ENCODE measurements at regions not wholly inside any gene's neighbourhood (a gene's known extent, or its start where the extent isn't known, plus 50 kb on each side); places are given as distances from the start of the nearest gene placed in this dataset.

DNA sequence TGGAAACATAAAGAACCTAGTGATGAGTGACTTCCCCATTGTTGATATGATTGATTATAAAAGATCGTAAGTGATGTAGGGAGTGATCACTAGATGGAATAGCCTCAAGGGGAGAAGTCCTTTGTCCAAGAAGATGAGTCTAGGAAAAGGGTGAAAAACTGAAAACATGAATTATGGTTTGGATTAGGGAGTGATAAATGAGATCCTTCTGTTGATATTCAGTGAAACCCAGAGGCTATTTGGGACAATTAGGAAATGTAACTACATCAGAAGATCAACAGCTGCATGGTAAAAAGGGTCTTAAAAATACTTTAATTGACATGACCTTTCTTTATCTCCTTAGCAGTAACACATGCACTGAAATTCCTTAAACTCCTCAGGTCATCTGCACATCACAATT, 124.0 kb upstream of the UNC5C start:
- no peak for DNase-seq

DNA sequence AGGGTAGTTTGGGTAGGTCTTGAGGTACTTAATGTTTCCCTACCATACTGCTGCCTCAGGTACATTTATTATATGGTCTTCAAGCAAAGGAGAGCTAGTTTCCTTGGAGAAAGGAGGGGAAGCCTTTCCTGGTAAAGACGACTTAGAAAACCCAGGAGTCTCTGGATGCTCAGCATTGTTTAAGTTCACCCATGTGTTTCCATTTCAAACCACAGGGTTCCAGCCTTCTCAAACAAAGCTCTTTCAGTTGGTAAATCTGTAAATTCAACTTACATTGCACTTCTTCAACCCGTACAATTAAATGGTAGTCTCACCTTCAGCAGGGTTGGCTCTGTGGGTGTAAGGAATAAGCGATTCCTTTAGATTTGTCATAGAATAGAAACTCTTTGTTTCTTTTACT, 111.9 kb upstream of the UNC5C start:
- no peak for DNase-seq

DNA sequence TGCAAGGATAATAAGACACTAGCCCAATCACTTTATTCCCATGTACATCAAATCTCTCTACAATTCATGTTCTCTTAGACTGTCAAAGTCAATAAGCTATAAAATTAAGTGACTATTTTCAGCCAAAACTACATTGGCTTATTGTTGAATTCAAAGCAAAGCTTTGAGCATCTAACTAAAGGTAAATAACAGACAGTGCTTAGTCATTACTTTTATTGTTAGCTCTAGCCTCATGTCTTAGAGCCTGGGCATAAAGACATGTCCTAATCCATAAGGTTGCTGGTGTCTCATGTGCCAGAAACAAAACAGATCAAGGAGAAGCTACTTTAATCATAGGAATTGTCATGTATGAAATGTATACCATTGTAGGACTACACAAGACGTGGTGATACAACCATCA, 103.1 kb upstream of the UNC5C start:
- no peak for DNase-seq

DNA sequence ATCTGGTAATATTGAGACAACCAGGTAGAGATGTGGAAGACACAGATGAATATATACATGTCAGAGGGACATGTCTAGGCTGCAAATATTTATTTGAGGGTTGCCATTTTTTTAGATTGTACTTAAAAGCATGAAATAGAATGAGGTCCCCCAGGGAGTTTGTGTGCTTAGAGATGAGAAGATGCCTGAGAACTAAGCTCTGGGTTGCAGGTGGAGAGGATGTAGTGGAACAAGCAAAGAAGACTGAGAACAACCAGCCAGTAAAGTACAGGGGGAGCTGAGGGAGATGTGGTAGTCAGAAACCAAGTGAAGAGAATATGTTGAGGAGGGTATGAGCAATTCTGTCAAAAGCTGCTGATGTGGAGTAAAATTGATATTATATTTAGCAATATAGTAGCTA, 95.6 kb upstream of the UNC5C start:
- DNase-seq, result no peak

DNA sequence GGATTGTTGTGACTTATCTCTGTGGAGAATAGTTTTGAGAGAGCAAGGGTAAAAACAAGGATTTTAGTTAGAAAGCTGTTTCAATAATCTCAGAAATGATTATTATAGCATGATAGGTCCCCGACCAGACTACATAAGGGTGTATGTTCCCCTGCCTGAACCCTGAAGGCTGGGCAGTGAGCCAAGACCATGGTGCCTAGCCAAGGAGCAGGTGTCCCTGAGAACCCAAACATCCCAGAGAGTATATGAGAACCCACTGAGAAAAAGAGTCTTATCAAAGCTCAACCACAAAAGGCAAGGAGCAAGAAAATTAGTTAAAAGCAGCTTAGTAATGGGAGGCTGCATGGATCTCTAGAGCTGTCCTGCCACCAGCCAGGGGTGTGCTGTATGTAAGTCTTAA, 94.9 kb upstream of the UNC5C start:
- no peak for DNase-seq

DNA sequence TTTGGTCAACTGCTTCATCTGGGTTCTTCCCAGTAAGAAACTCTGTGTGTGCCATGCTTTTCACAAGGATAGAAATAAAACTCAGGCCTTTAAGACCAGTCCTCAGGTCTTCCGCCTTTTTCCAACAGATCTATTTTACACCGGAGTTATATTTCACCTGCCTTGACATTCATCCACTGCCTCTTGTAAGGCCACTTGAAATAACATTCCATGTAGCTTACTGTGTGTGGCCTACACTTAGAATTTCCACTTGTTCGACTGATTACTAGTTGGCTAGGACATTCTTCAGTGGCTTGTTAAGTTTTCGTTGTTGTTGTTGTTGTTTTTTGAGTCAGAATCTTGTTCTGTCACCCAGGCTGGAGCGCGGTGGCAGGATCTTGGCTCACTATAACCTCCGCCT, 92.8 kb upstream of the UNC5C start:
- no peak for DNase-seq

DNA sequence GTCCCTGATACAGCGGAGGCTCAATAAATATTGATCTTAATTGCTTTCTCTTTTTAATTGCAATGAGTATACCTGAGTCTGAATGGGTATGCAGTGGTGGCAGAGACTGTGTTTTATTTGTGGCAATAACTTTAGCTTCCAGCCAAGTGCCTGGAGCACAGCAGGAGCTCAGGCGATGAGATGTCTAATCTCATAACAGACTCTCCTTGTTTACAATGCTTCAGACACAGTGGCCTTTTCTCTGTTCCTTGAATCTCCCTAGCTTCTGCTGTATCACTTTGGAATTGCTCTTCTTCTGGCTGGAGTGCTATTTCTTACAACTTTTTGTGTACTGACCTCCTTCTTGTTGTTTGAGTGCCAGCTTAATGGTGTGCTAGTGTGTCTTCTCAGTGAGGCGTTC, 91.5 kb upstream of the UNC5C start:
- no peak for DNase-seq

DNA sequence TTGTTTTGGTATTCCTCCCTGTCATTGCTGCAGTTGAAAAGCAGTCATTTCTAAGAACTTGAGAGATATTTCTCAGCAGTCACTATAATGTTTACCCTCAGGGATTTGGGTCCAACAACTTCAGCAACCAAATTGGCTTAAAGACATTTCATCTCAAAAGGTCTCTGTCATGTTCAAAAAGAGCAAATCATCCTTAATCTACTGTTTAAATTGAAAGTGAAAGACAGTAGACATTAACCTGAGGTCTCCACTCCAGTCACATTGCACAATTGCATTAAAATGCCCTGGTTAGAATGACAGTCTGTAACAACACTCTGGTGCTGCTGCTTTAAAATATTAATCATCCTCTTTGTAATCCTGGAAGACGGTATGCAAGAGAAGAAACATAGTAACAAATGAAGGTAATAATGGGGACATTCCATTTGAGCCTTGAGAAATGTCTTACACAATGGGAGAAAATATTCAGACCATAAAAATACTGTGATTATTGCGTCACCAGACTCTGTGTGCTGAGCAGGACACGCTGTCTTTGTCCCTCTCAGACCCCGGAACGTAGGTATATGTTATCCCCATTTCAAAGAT, 90.2 kb upstream of the UNC5C start:
- DNase-seq, result no peak

DNA sequence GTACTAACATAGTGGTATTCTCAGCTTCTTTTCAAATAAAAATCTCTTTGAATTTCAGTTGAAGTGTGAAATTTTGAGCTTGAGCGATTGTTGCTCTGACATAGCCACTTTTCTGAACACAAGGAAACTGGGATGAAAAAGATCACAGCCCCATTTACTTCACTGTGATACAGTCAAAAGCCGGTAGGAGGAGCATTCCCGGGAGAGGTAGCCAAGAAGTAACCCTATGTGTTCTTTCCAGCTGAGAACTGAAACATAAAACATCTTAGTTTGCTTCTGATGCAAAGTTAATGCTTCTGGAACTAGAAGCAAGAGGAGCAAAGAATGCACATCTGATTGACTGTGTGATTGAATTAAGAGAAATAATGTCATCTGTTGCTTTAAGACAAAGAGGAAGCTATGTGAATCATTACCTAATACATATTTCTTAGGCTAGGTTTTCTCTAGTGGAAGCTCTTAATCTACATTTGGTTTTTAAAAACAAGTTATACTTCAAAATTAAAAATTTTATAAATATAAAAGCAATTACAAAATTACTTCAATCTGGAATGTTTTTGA, 88.3 kb upstream of the UNC5C start:
- DNase-seq, result no peak

DNA sequence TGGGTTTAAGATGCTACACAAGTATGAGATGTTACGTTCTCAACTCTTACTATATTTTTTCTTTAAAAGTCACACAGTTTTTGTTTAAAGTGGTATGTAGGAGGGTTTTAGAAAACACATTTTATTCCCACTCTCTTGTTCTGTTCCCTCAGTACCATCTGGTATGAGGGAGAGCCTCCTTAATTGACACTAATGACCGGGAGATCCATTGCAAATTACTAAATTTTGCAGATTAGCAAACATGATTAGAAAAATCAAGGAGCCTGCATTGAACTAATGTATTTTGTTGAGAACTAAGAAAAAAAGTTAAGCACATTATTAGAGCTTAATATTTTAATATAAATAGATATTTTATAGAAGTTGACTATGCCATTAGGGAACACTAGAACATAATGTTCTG, 87.3 kb upstream of the UNC5C start:
- DNase-seq, result no peak

DNA sequence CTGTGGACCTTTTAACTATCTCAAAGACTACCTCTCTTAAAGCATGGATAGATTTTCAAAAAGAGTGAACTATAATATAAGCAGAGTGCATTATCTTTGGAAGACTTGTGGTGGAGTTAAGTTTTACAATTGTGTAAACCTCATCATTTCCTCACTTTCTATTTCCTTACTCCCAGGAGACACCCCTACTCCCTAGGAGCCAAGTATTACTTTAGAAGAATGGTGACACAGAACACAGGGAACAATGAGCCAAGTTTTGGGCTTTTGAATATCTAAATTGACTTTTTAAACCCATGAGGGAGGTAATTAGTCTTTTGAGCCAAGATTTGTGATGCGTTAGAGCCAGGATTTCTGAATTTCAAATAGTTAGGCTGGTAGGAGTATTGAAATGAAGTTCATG, 78.9 kb upstream of the UNC5C start:
- DNase-seq, result no peak

DNA sequence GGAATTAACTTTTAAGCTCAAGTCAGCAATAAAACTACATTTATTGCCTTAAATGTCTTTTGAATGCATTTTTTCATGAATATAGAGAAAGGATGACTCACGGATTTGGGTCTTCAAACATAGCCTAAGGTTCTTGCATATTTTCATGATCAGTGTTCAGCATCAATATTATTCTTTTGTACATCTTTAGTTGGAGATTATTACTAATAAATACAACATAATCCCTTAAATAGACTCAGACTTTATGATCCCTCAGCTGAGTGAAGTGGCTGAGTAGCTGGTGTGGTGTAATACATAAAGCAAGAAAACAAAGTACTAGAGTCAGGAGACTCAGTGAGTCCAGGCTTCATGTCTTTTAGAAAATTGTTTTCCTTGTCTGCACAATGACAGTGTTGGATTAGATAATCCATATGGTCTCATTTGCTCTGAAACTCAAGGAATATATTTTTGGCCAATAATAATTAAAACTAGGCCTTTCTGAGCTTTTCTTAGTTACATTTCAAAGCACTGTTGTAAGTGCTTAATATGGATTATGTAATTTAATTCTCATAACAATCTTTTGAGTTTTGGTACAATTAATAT, 78.3 kb upstream of the UNC5C start:
- DNase-seq, result peak; percentile 63 to 71

DNA sequence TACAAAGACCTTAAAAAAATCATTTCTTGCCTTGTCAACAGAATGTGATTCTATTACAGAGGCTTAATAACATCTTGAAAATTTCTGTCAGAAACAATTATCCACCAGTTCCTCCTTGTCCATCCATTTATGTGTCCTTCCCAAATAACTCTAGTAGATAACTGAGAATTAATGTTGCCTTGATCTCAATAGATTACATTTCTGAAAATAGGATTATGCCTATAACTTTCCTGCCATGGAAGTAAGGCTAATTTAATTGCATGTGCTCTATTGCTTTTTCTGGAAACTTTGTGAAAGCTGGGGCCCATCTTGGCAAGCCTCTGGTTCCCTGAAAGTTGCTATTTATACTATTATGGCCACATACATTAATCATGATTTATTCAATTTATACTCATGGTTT, 76.2 kb upstream of the UNC5C start:
- DNase-seq, result no peak

DNA sequence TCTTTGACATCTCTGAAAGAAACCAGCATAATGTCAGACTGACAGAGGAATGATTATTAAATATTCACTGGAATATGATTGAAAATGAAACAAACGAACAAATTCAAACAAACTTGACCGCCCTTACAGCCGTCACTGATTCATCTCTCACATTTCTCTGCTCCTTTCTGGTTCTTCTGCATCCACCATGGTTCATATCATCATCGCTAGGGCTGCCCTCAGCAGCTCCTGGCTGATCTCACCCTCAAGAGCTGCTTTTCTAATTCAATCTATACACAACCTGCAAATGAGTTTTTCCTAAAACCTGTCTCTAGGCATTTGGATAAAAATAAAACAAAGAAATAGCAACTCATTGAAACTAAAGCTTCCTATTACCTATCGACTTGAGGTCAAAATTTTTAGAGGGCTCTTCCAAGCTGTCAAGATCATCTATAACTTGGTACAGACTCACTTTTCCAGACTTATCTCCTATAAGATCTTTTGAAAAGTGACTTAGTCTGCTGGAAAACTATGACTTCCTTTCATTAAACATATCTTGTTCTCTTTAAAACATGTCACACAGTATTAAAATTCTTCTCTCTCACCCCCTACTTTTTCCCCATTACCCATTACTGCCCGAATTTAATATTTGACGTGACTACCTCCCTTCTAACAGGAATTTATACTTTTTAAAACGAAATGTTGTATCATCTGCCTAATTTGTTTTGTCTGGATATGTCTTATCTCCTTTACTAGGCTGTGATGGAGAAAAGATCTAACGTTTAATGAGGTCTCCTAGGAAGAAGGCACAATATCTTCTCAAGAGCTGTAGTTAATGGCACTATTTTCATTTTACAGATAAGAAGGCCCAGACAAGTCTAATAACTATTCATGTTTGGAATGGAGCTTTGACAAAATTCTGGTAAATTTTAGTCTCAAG, 71.0 kb upstream of the UNC5C start:
- no peak for DNase-seq

DNA sequence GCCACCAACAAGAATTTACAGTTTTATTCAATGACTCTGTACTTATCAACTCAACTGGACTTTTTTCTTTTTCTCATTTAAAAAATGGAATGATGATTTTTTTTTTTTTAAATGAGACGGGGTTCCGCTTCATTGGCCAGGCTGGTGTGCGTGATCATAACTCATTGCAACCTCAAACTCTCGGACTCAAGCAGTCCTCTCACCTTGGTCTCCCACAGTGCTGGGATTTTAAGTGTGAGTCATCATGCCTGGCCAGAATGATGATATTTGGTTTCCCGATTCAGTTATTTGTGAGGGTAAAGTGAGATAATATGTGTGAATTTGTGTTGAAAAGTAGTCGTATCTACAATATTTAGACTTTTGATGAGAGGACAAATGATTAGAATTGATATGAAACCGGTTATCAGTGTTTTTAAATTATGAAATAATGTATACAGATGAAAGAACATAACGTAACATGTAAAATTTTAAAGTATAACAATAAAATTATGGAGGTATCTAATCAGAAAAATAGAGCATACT, 66.0 kb upstream of the UNC5C start:
- DNase-seq, result no peak

DNA sequence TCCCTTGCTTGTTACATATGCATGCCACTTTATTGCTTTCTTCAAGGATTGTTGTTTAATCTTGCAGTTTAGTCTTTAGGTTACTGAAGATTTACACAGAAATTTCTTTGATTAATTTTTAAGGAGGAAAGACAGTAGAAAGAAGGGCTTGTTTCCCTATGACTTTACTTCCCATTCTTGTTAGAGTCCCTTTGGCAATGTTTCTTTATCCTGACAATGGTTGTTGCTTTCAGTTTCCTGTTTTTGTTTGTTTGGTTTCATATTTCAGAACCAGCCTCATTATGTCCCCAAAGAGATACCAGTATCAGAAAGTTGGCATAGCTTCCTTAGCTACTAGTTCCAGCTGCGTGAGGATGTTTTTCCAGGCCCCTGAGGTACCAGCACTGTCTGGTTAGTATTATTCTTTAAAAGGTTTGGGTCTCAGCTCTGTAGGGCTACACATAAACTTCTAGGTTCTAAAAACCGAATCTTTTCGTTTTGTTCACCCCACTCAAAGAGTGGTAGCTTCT, 61.3 kb upstream of the UNC5C start:
- no peak for DNase-seq

DNA sequence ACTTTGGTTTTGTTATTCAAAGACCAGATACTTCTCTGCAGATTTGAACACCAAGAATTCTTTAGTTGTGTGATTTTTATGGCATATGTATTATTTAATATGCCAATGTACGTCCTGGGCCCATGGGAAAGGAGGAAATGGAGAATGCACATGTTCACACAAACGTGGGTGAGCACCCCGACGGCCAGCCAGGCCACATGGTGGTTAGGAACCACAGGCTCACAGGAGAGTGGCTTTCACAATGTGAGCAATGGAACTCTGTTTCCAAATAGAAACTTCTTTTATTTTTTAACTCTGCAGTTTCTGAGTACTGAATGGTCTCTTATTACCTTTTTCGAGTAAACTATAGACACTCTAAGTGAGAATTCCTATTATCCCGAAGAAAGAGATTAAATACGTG, 58.0 kb upstream of the UNC5C start:
- DNase-seq, result no peak

DNA sequence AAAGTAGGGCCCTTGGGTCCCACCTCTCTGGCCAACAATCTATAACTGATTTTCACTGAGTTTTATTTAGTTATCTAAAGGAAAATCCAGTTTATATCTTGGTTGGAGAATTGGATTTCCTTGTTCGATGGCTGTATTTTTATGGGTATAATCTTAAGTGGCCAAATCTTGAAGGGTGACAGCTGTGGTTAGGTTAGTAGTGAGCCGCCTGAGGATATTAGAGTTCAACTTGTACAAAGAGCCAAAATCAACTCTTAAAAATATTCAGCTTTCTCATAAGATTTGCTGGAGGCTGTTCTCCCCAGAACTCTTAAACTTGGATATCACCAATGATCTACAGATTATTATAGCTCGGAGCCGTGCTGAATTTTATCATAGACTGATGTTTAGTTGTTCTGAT, 54.6 kb upstream of the UNC5C start:
- no peak for DNase-seq

DNA sequence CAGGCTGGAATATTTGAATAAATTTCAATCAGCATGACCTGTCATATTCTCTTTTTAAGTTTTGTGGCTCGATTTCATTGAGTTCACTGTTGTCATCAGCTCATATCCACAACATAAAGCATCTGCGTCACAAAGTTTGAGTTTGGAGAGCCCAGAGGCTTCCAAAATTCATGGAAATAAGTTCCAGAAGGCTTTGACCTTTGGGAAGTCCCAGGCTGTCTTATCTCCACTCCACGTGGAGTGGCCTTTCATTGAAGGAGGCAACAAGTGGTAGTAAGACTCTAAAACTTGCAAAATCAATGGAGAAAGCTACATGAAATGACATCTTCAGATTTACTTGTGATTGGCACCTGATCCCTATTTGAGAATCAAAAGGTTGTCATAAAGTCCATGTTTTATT, 54.1 kb upstream of the UNC5C start:
- no peak for DNase-seq

DNA sequence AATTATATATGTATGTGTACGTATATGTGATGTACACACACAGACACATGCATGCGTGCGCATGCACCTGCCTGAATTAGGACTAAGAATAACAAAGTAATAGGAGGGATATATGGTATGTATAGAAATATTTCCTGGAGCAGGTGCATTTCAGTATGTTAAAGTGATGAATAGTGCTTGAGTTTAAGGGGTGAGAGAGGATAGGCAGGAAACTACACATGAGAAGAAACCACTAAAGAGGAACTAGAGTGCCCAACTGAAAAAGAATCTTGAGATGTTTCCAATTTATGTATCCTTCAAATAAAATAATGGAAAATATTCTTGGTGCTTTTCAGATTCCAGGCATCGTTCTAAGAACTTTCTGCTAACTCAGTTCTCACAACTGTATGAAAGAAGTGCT, 52.6 kb upstream of the UNC5C start:
- DNase-seq, result no peak

DNA sequence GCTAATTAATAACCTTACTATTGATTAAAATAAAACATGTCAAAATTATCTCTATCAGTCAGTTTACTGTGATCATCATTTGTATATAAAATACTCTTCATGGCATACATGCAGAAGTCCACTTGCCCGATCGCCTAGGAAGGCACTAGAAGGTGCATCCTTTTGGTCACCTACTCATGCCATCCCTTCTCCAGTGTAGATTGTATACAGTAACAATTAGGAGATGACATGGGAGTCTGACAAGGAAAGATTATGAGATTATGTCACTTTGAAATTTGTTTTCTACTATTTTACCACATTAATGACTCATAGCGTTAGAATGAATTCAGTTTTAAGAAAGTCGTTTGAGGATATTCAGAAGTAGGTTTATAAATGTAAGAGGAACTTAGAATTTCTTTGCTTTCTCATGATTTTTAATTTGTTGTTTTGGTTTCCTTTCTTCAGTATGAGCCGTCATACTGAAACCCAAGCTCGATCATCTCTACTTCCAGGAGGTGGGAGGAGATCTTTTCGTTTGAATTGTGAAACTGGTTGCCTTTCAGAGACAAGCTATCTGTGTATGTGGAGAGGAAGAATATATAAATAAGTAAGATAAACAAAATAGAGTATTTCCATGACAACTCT, 51.1 kb upstream of the UNC5C start:
- no peak for DNase-seq

Measured in right lung (tissue), 2 donors.